K562 (cell line): ENCODE measurements at regions not wholly inside any gene's neighbourhood (a gene's known extent, or its start where the extent isn't known, plus 50 kb on each side); places are given as distances from the start of the nearest gene placed in this dataset.

Source experiments
- ATAC-seq: fragments of 200-7000 bp; cut with Tn5 transposase; 3 replicates; pipeline ENCODE4 v1.9.1; 2020; ENCODE audit warnings: moderate library complexity
- BruUV-seq: library from RNA; stranded (reverse); fragments of 400-500 nt; replicated peaks from 2 replicates; lab custom pipeline; 2021; lab: Mats Ljungman, UMichigan
- CTCF ChIA-PET: fragments of 300-600 bp; formaldehyde crosslinking; extraction: SDS; loops from one replicate; lab custom pipeline; 2021; ENCODE audit warnings: low intra/inter-chr PET ratio; lab: Yijun Ruan, JAX
- POLR2A ChIA-PET: fragments of 300-600, 350-650 bp; sonication (Branson Sonifier 250); formaldehyde crosslinking; extraction: SDS; loops from one replicate; lab custom pipeline; 2021; ENCODE audit warnings: antibody characterized with exemption, inconsistent platforms; lab: Yijun Ruan, JAX
- DNase-seq, 4 experiments: peaks; one replicate each; pipeline versions ENCODE4 v3.0.0 to v3.0.0-alpha.2; 2011 to 2018; ENCODE audit warnings: low spot score in 3 of 4, mixed read lengths in 3 of 4; ENCODE audit errors: extremely low read depth in 1 of 4
- FAIRE-seq: peaks from 2 replicates; lab custom pipeline; 2011; peaks lifted over from hg19 to GRCh38; lab: Jason Lieb, UNC
- H2AFZ ChIP-seq: 2 replicates; pipeline ENCODE4 v1.6.0; 2011; ENCODE audit warnings: low read depth, low read length, control low read depth, inconsistent platforms
- H3K27ac ChIP-seq: fragments of 200-600 bp; 3 replicates; pipeline ENCODE4 v1.8.0; 2011; ENCODE audit warnings: low read depth, mild to moderate bottlenecking, control low read depth, inconsistent platforms, low read length, moderate library complexity, mixed read lengths; ENCODE audit errors: extremely low read depth
- H3K27me3 ChIP-seq, 2 experiments: fragments of 300-600 bp in 1 of 2; 2 replicates in 1 of 2; 3 replicates in 1 of 2; pipeline versions ENCODE4 v1.6.0 to v1.8.0; 2011; ENCODE audit warnings: inconsistent platforms in 2 of 2, low read length in 2 of 2, mild to moderate bottlenecking in 1 of 2, mixed read lengths in 1 of 2, moderate library complexity in 1 of 2; ENCODE audit not compliant: control insufficient read depth in 2 of 2, insufficient read depth in 2 of 2
- H3K36me3 ChIP-seq: fragments of 300-600 bp; 3 replicates; pipeline ENCODE4 v1.8.0; 2011; ENCODE audit warnings: mild to moderate bottlenecking, low read length, inconsistent platforms; ENCODE audit not compliant: control insufficient read depth, insufficient read depth
- H3K4me1 ChIP-seq, 2 experiments: fragments of 200-600 bp in 1 of 2; replicated peaks in 1 of 2; 2 replicates in 1 of 2; 3 replicates in 1 of 2; pipeline versions ENCODE4 v1.5.1 to v1.8.0; 2011; ENCODE audit warnings: inconsistent platforms in 2 of 2, low read length in 2 of 2, mild to moderate bottlenecking in 1 of 2, mixed read lengths in 1 of 2, moderate library complexity in 1 of 2; ENCODE audit not compliant: control insufficient read depth in 2 of 2, insufficient read depth in 2 of 2
- H3K4me2 ChIP-seq: 2 replicates; pipeline ENCODE4 v1.6.1; 2011; ENCODE audit warnings: low read length, control low read depth, inconsistent platforms, mixed read lengths; ENCODE audit not compliant: insufficient read depth
- H3K4me3 ChIP-seq: fragments of 200-600 bp; sonication (generic), shearing (Covaris generic); 2 replicates; pipeline ENCODE4 v1.5.1; 2016; ENCODE audit warnings: control low read depth, inconsistent platforms
- H3K79me2 ChIP-seq: fragments of 200-600 bp; 3 replicates; pipeline ENCODE4 v1.8.0; 2011; ENCODE audit warnings: low read length, inconsistent platforms; ENCODE audit not compliant: control insufficient read depth, insufficient read depth
- H3K9ac ChIP-seq, 2 experiments: 2 replicates each; pipeline versions ENCODE4 v1.6.0 to v1.6.1; 2011; ENCODE audit warnings: low read depth in 2 of 2, low read length in 2 of 2, control low read depth in 1 of 2, inconsistent platforms in 1 of 2, mild to moderate bottlenecking in 1 of 2, mixed read lengths in 1 of 2; ENCODE audit not compliant: insufficient read depth in 1 of 2
- H3K9me1 ChIP-seq: one replicate; pipeline ENCODE4 v1.6.0; 2011; ENCODE audit warnings: inconsistent platforms, mild to moderate bottlenecking, low read length, moderate library complexity; ENCODE audit not compliant: control insufficient read depth, insufficient read depth
- H3K9me3 ChIP-seq: replicated peaks from 2 replicates; pipeline ENCODE4 v1.5.1; 2011; ENCODE audit warnings: low read depth, low read length, inconsistent platforms; ENCODE audit not compliant: control insufficient read depth, insufficient read depth
- H4K20me1 ChIP-seq: replicated peaks from 2 replicates; pipeline ENCODE4 v1.6.1; 2011; ENCODE audit warnings: low read length, inconsistent platforms, mixed read lengths; ENCODE audit not compliant: control insufficient read depth, insufficient read depth
- FOXK1 ChIP-seq: sonication (generic); formaldehyde crosslinking; IDR thresholded peaks from 2 replicates; pipeline ENCODE4 v1.8.0; 2022; ENCODE audit warnings: missing genetic modification reagents, mild to moderate bottlenecking, borderline replicate concordance
- FUS ChIP-seq: fragments of 200-400 bp; formaldehyde crosslinking; optimal IDR thresholded peaks from 2 replicates; pipeline ENCODE3; 2017; ENCODE audit warnings: low read depth, low read length
- HNRNPH1 ChIP-seq: fragments of 200-400 bp; formaldehyde crosslinking; optimal IDR thresholded peaks from 2 replicates; pipeline ENCODE3; 2017; ENCODE audit warnings: low read depth, mild to moderate bottlenecking, low read length, moderate library complexity
- KLF13 ChIP-seq: fragments of 450-650 bp; IDR thresholded peaks from 2 replicates; pipeline ENCODE4 v1.6.1; 2016; ENCODE audit warnings: missing genetic modification characterization, low read depth, mild to moderate bottlenecking, missing compliant biosample characterization, moderate library complexity, borderline replicate concordance
- NR2F6 ChIP-seq: fragments of 450-650 bp; formaldehyde crosslinking; IDR thresholded peaks from 2 replicates; pipeline ENCODE4 v1.4.0; 2020; ENCODE audit warnings: mild to moderate bottlenecking
- SFPQ ChIP-seq: fragments of 200-400 bp; formaldehyde crosslinking; IDR thresholded peaks from 2 replicates; pipeline ENCODE4 v1.6.1; 2017; ENCODE audit warnings: mild to moderate bottlenecking, low read depth, low read length, moderate library complexity
- U2AF1 ChIP-seq: fragments of 200-400 bp; formaldehyde crosslinking; optimal IDR thresholded peaks from 2 replicates; pipeline ENCODE3; 2017; ENCODE audit warnings: mild to moderate bottlenecking, low read depth, low read length, moderate library complexity
- ZBED1 ChIP-seq: IDR thresholded peaks from 2 replicates; pipeline ENCODE4 v1.6.1; 2014
- ZBTB40 ChIP-seq, 2 experiments: fragments of 450-650 bp in 1 of 2; sonication (generic) in 1 of 2; formaldehyde crosslinking in 1 of 2; IDR thresholded peaks; 2 replicates each; pipeline versions ENCODE4 v1.7.1 to v1.9.0; 2016 to 2022; ENCODE audit warnings: inconsistent platforms in 1 of 2, mild to moderate bottlenecking in 1 of 2, missing genetic modification reagents in 1 of 2
- ZBTB7A ChIP-seq: IDR thresholded peaks from 2 replicates; pipeline ENCODE4 v1.6.1; 2011; ENCODE audit warnings: low read depth, mild to moderate bottlenecking, low read length, moderate library complexity, borderline replicate concordance; ENCODE audit not compliant: control insufficient read depth
- ZNF121 ChIP-seq: sonication (generic); formaldehyde crosslinking; conservative IDR thresholded peaks from 2 replicates; pipeline ENCODE4 v1.8.0; 2022; ENCODE audit warnings: missing genetic modification reagents
- ZNF316 ChIP-seq: fragments of 450-650 bp; IDR thresholded peaks from 2 replicates; pipeline ENCODE4 v1.6.1; 2016
- WGBS: fragments of 100-300 bp; shearing (Covaris generic); methylation state at CpG from one replicate; pipeline ENCODE4 v1.1.6; 2016; ENCODE audit warnings: low coverage, mixed read lengths; ENCODE audit not compliant: insufficient coverage; ENCODE audit errors: missing lambda C conversion rate; 5-methylcytosine and 5-hydroxymethylcytosine counted together
- in situ Hi-C: fragments of 300-500 bp; cut with MboI; formaldehyde crosslinking; loops from 4 replicates; pipeline ENCODE4 v1.15.0; 2018; ENCODE audit warnings: inconsistent platforms, mixed read lengths
- intact Hi-C: fragments of 100-400 bp; cut with micrococcal nuclease; formaldehyde crosslinking; loops from 2 replicates; pipeline ENCODE4 v1.14.2; 2022

- TF ChIP-seq HNRNPH1: no peak
- TF ChIP-seq ZBTB7A: no peak
- no peak for TF ChIP-seq U2AF1
- no peak for TF ChIP-seq ZNF121 (CRISPR knock-in tag)
- no peak for TF ChIP-seq FOXK1 (CRISPR knock-in tag)
- no peak for TF ChIP-seq NR2F6 (CRISPR knock-in tag)
- TF ChIP-seq ZBED1: no peak
- no peak for TF ChIP-seq KLF13
These were observed 238.7 kb upstream of the TET2 start (continued) for GRCh38 chr4:104907991-104908390.

GRCh38 chr4:104909376-104909775 is 237.3 kb upstream of the TET2 start:
- H2AFZ ChIP-seq: no peak overlapping the region
- TF ChIP-seq SFPQ (no peak), ZBTB40 (IDR thresholded peaks at IDR 0.05) (no peak), ZBTB40 (CRISPR knock-in tag; IDR thresholded peaks at IDR 0.05) (no peak), ZNF316 (peak; percentile 46; the same call in 1 of the 2 replicates), FUS (no peak)

More at GRCh38 chr4:104909376-104909775, 237.3 kb upstream of the TET2 start:
- DNase-seq (no peak), FAIRE-seq (no peak), ATAC-seq (no peak)
- Histone ChIP-seq H3K4me3 (no peak overlapping the region), H3K36me3 (no peaks in the 10 kb centered on the region), H3K79me2 (no peaks in the 10 kb centered on the region), H3K9me3 (no peaks in the 10 kb centered on the region), H3K27me3 (no peaks in the 10 kb centered on the region), H3K4me2 (no peak overlapping the region), H3K27ac (no peak overlapping the region), H3K9ac (no peak overlapping the region), H3K9me1 (no peaks in the 10 kb centered on the region), H4K20me1 (no peaks in the 10 kb centered on the region), H3K4me1 (no peaks in the 10 kb centered on the region)
- intact Hi-C loops (no loop called here), in situ Hi-C loops (no loop called here)
- ChIA-PET POLR2A (no interaction called here), CTCF (no interaction called here)
- WGBS: 0% methylated on average over 1 of the region's 1 CpG
- no TSS peak for BruUV-seq
